OCI-LY1 (cell line): ENCODE measurements at regions not wholly inside any gene's neighbourhood (a gene's known extent, or its start where the extent isn't known, plus 50 kb on each side); places are given as distances from the start of the nearest gene placed in this dataset.

ENCODE experiments used
- H2AFZ ChIP-seq: fragments of 200-600 bp; sonication (generic), shearing (Covaris generic); 2 replicates; pipeline ENCODE4 v1.6.0; 2014; ENCODE audit warnings: antibody characterized with exemption, mild to moderate bottlenecking, low read length
- H3F3A ChIP-seq: fragments of 200-600 bp; sonication (generic), shearing (Covaris generic); 2 replicates; pipeline ENCODE4 v1.6.0; 2014; ENCODE audit warnings: mild to moderate bottlenecking, antibody characterized with exemption, low read length, moderate library complexity; ENCODE audit not compliant: insufficient read depth
- H3K27ac ChIP-seq: fragments of 200-600 bp; sonication (generic); 2 replicates; pipeline ENCODE4 v1.5.1; 2014; ENCODE audit warnings: low read length, mixed run types, mild to moderate bottlenecking, low read depth; ENCODE audit not compliant: poor library complexity, severe bottlenecking
- H3K27me3 ChIP-seq: fragments of 200-600 bp; sonication (generic); 2 replicates; pipeline ENCODE4 v1.6.0; 2014; ENCODE audit warnings: antibody characterized with exemption, mild to moderate bottlenecking, low read length, moderate library complexity; ENCODE audit not compliant: insufficient read depth
- H3K36me3 ChIP-seq: fragments of 200-600 bp; sonication (generic); 2 replicates; pipeline ENCODE4 v1.6.1; 2014; ENCODE audit warnings: mild to moderate bottlenecking, antibody characterized with exemption, low read length, moderate library complexity, mixed read lengths; ENCODE audit not compliant: insufficient read depth
- H3K4me1 ChIP-seq: fragments of 200-600 bp; sonication (generic); 2 replicates; pipeline ENCODE4 v1.5.1; 2014; ENCODE audit warnings: mild to moderate bottlenecking, low read length, moderate library complexity; ENCODE audit not compliant: insufficient read depth, severe bottlenecking
- H3K4me2 ChIP-seq: fragments of 200-600 bp; sonication (generic), shearing (Covaris generic); 2 replicates; pipeline ENCODE4 v1.6.1; 2014; ENCODE audit warnings: low read length
- H3K4me3 ChIP-seq: fragments of 200-600 bp; sonication (generic); 2 replicates; pipeline ENCODE4 v1.5.1; 2014; ENCODE audit warnings: low read length, low read depth, mild to moderate bottlenecking, mixed read lengths; ENCODE audit not compliant: poor library complexity, severe bottlenecking
- H3K79me2 ChIP-seq: fragments of 200-600 bp; shearing (Covaris generic); 2 replicates; pipeline ENCODE4 v1.6.1; 2016; ENCODE audit warnings: mixed run types, low read length, mixed read lengths; ENCODE audit not compliant: insufficient read depth
- H3K9ac ChIP-seq: fragments of 200-600 bp; sonication (generic), shearing (Covaris generic); 2 replicates; pipeline ENCODE4 v1.6.1; 2014; ENCODE audit warnings: mild to moderate bottlenecking, low read length, mixed read lengths
- H3K9me2 ChIP-seq: fragments of 200-600 bp; sonication (generic), shearing (Covaris generic); 2 replicates; pipeline ENCODE4 v1.6.1; 2014; ENCODE audit warnings: low read depth, mild to moderate bottlenecking, low read length, mixed read lengths
- H3K9me3 ChIP-seq: fragments of 200-600 bp; shearing (Covaris generic); 2 replicates; pipeline ENCODE4 v1.6.1; 2014; ENCODE audit warnings: low read length, mixed read lengths
- H4K20me1 ChIP-seq: fragments of 200-600 bp; sonication (generic), shearing (Covaris generic); 2 replicates; pipeline ENCODE4 v1.6.0; 2016; ENCODE audit warnings: mild to moderate bottlenecking, low read length; ENCODE audit not compliant: insufficient read depth
- CTCF ChIP-seq: fragments of 200-600 bp; sonication (generic), shearing (Covaris generic); IDR thresholded peaks from 2 replicates; pipeline ENCODE4 v1.5.1; 2017; ENCODE audit warnings: mild to moderate bottlenecking, antibody characterized with exemption, low read length, moderate library complexity, mixed read lengths
- EZH2 ChIP-seq: fragments of 200-600 bp; sonication (generic), shearing (Covaris generic); IDR thresholded peaks from 2 replicates; pipeline ENCODE4 v1.8.0; 2017; ENCODE audit warnings: borderline replicate concordance, mixed run types, mild to moderate bottlenecking, antibody characterized with exemption, low read length, moderate library complexity, mixed read lengths

- Histone ChIP-seq H2AFZ (no peak overlapping the region), H3K4me2 (no peak overlapping the region), H3K9ac (no peak overlapping the region)
These were observed 419.4 kb downstream of the UQCRFS1 start for GRCh38 chr19:28793391-28794168.

GRCh38 chr19:28785971-28786370 lies 427.0 kb downstream of the UQCRFS1 start:
- no peaks in the 10 kb centered on the region for H3K79me2 ChIP-seq
- no peak overlapping the region for H3K9ac ChIP-seq
- no peaks in the 10 kb centered on the region for H3K4me1 ChIP-seq

More at GRCh38 chr19:28793391-28794168, 419.4 kb downstream of the UQCRFS1 start:
- Histone ChIP-seq H3K4me3 (no peak overlapping the region), H3K4me1 (no peaks in the 10 kb centered on the region), H3K27me3 (no peaks in the 10 kb centered on the region), H3K9me3 (no peaks in the 10 kb centered on the region), H3K9me2 (no peaks in the 10 kb centered on the region), H3F3A (no peaks in the 10 kb centered on the region), H3K27ac (no peak overlapping the region), H3K36me3 (no peaks in the 10 kb centered on the region), H3K79me2 (no peaks in the 10 kb centered on the region), H4K20me1 (no peaks in the 10 kb centered on the region)
- TF ChIP-seq CTCF (no peak), EZH2 (no peak)

GRCh38 chr19:28764066-28764465 lies 448.9 kb downstream of the UQCRFS1 start:
- TF ChIP-seq CTCF: no peak
- TF ChIP-seq EZH2: no peak
- H2AFZ ChIP-seq: no peak overlapping the region
- H4K20me1 ChIP-seq: no peaks in the 10 kb centered on the region
- H3F3A ChIP-seq: no peaks in the 10 kb centered on the region
- no peak overlapping the region for H3K9ac ChIP-seq
- no peak overlapping the region for H3K4me2 ChIP-seq
- no peak overlapping the region for H3K27ac ChIP-seq
- H3K9me2 ChIP-seq: no peaks in the 10 kb centered on the region
- H3K9me3 ChIP-seq: peaks cover 6% of the 10 kb centered on the region; the same call in 1 of the 2 replicates
- H3K27me3 ChIP-seq: no peaks in the 10 kb centered on the region
- no peak overlapping the region for H3K4me3 ChIP-seq
- no peaks in the 10 kb centered on the region for H3K79me2 ChIP-seq
- H3K36me3 ChIP-seq: no peaks in the 10 kb centered on the region
- no peaks in the 10 kb centered on the region for H3K4me1 ChIP-seq

More at GRCh38 chr19:28785971-28786370, 427.0 kb downstream of the UQCRFS1 start:
- Histone ChIP-seq H3K27me3 (no peaks in the 10 kb centered on the region), H3K4me2 (no peak overlapping the region), H3F3A (no peaks in the 10 kb centered on the region), H3K36me3 (no peaks in the 10 kb centered on the region), H3K27ac (no peak overlapping the region), H3K9me2 (no peaks in the 10 kb centered on the region), H3K9me3 (0 out of 2 replicates have a peak, but pooled peaks cover 2% of the 10 kb centered on the region), H2AFZ (no peak overlapping the region), H3K4me3 (no peak overlapping the region), H4K20me1 (no peaks in the 10 kb centered on the region)
- TF ChIP-seq CTCF (no peak), EZH2 (no peak)
